GM12891 (cell line): ENCODE measurements at regions not wholly inside any gene's neighbourhood (a gene's known extent, or its start where the extent isn't known, plus 50 kb on each side); places are given as distances from the start of the nearest gene placed in this dataset.

Source experiments
- POLR2A ChIP-seq: IDR thresholded peaks from 2 replicates; pipeline ENCODE4 v1.6.1; 2011; ENCODE audit warnings: low read depth, low read length, control low read depth
- POLR2AphosphoS5 ChIP-seq: IDR thresholded peaks from 2 replicates; pipeline ENCODE4 v1.6.1; 2011; ENCODE audit warnings: low read depth, low read length, control low read depth
- TAF1 ChIP-seq: IDR thresholded peaks from 2 replicates; pipeline ENCODE4 v1.6.1; 2011; ENCODE audit warnings: low read depth, low read length, control low read depth

GRCh38 chr18:66143029-66143428 is 392.2 kb downstream of the CDH7 start:
- no peak for TF ChIP-seq POLR2A
- no peak for TF ChIP-seq POLR2AphosphoS5
- TF ChIP-seq TAF1 = no peak
